Hematopoietic multipotent progenitor cell treated with erythropoietin and hydrocortisone succinate and interleukin-3 and kit ligand, for 8 days (in vitro differentiated cells): ENCODE measurements at regions not wholly inside any gene's neighbourhood (a gene's known extent, or its start where the extent isn't known, plus 50 kb on each side); places are given as distances from the start of the nearest gene placed in this dataset.
"Not testable (repeated sequence)": the region's sequence is repeated elsewhere in the genome, so short reads cannot be mapped to it uniquely, and the experiment has no call there.

Source experiments
- DNase-seq: peaks from one replicate; pipeline ENCODE4 v3.0.0-alpha.2; 2015

DNA sequence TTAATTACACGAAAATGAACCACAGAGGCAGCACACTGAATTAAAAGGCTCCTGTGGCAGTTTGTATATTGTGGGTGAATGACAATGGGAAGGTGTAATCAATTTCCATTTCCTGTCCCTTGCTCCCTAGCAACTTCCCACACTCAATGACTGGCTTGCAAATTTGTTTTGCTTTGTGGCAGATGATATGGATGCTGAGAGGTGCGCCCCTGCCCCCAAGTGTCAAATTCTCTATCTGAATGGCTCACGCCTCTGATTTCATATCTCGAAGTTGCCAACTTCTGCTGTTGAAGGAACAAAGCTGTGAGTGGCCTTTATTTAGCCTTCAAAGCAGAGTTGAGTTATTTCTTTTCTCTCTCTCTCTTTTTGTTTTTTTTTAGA is 86.0 kb downstream of the FOXD2 start:
- no peak for DNase-seq

DNA sequence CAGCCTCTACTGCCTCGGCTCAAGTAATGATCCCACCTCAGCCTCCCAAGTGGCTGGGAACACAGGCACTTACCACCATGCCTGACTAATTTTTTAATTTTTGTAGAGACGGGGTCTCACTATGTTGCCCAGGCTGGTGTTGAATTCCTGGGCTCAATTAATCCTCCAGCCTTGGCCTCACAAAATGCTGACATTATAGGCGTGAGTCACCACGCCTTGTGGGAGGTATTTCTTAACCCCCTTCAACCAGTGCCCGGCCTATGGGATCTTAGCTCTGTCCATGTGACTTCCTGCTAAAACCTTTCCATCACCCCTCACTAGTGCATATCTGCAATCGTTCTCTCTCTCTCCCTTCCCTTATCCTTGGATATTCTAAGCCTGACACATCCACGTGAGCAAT is 86.4 kb downstream of the FOXD2 start:
- no peak for DNase-seq

DNA sequence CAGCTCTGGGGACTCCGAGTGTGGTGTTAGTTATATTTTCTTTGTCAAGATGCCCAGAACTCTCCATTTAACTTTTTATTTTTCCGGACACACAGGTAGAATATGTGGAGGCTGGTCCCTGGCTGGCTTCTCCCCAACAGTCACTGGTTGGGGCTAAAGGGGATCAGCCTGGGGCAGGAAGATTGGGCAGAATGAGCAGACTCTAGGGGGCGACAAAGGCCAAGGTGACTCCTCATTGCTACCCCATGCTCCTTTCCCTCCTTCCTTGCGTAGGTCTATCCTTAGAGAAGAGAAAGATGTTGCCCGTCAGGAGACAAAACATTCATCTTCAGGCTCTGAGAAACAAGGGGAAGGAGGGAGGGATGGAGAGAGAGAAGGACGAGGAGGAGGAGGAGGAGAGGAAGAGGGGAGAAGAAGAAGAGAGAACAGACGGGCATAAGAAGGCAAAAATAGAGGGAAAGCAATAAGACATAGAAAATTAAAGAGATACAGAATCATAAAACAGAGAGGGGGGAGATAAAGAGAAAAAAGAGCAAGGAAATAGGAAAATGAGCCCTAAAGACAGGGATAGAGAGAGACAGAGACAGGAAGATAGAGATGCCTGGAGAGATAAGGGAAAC is 89.9 kb downstream of the FOXD2 start:
- DNase-seq = peak; percentile 21

DNA sequence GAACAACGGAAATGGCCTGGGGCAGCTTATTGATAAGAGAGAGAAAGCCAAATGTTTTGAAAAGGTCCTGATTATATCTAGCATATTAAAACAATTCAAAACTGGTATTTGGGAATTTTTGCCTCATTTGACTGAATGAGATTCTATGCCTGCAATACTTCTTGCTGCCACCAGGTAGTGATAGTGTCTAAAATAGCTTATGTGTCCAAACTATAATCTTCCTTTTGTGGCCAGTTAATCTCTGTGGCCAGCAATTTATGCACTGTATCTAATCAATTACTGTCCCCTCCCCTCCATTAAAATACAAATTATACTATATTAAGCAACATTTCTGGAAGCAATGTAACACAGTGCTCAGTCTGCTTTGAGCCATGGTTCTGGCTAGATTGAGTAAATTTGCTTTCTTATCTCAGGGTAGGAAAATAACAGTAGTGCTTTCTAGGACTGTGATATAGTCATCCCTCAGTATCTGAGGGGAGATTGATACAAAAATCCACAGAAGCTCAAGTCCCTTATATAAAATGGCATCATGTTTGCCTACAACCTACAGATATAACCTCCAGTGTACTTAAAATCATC is 91.8 kb downstream of the FOXD2 start:
- DNase-seq = no peak

DNA sequence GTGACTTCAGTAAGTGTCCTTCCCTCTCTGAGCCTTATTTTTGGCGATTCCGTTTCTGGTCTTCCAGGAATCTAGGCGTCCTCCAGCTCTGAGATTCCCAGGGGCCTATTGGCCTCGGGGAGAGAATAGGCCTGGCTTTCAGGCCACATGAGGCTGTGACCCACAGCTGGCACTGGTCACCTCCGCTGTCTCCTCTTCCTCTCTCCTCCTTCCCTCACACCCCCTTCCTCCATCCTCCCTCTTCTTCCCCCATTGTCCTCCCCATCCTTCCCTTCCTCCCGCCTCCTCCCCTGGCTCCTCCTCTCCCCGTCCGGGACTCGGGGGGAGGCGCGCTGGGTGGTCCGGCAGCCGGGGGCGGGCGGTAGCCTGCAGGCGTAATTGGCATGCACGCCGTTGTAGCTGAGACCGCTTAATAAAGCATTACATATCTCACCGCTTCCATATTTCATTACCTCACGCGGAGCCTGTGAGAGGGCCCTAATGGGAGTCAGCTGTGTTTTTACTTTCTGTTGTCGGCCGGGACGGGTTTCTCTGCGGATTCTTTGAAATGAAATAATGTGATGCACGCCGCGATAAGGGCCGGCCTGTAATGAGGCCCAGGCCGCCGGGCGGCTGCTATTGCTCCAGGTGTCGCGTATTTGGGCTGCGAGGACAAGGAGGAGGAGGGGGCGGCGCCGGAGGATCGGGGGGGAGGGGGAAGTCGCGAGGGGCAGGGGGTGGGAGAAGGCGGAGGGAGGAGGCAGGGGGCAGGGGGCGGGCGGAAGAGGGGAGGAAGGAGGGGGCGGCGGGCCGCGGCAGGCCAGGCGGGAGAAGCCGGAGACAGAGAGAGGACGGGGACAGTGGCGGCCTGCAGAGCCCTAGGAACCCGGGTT is 95.3 kb downstream of the FOXD2 start:
- DNase-seq = peak; percentile 14

DNA sequence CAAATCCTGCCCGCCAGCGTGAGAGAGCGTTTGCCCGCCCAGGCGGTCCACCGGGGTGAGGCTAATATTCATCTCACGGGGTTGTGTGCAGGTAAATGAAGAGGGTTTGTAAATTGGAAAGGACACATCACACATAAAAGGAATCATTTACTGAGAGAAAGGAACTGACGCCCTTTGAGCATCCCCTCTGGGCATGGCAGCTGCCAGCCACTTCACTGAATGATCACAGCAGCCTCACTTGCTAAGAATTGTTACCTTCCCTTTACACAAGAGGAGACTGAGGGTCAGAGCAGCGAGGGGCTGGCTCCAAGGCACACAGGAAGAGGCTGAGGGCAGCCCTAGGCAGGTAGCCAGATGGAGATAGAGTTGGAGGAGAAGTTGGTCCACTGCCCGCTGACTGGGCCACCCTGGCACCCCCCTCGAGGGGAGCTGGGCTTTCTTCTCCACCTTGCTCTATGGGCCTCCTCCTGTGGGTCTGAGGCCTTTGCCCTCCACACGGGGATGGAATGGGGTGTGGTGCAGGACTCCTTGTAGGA is 96.0 kb downstream of the FOXD2 start:
- DNase-seq = no peak

DNA sequence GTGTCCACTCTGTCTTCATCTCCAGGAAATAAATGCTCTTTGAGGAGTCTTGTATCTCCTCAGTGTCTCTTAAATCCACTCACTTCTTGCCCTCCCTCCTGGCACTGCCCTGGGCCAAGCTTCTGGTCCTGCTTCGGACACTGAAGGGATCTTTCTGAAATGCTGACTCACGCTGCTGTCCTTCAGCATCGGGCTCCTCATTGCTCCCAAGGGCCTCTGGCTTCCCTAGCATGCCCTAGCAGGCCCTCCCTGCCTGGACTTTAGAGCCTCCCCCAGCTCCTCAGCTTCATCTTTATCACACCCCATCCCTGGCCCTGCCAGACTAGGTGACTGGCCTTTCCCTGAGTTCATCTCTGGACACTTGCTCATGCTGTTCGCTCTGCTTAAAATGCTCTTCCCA is 96.6 kb downstream of the FOXD2 start:
- no peak for DNase-seq

DNA sequence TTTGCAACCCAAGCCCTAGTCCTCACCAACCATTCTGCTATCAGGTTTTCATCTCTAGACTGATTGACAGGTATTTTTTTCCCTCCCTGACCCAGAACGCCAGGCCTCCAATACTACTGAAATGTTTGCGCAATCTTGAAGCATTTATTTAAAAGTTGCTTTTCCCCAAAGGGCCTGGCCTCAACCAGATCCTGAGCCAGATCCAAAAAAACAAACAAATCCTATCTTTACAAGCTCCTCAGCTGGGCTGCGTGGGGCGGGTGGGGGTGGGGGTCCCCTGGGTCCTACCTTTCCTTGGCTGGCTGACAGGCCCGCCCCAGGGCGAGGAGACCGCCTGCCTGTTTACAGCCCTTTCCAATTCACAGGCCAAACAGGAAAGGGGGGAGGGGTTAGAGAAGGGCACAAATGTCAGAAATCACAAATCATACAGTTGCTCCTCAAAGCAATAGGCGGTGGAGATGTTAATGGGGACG is 98.8 kb downstream of the FOXD2 start:
- no peak for DNase-seq

DNA sequence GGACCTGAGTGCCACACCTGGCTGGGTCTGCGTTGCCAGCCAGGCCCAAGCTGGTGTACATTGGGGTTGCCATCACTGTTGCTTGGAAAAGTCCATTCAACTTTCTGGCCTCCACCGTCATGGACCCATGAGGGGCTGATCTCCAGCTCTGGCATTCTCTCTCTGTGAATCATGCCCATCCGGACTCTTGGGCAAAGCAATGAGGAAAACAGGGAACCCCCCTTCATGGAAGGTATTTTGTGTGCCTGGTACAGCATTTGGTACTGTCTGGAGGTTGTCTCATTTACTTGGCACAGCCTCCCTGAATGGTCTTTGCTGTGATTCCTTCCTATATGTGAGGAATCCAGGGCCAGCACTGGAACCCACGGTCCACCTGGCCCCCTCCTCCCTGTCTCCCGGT is 99.4 kb downstream of the FOXD2 start:
- DNase-seq = no peak

DNA sequence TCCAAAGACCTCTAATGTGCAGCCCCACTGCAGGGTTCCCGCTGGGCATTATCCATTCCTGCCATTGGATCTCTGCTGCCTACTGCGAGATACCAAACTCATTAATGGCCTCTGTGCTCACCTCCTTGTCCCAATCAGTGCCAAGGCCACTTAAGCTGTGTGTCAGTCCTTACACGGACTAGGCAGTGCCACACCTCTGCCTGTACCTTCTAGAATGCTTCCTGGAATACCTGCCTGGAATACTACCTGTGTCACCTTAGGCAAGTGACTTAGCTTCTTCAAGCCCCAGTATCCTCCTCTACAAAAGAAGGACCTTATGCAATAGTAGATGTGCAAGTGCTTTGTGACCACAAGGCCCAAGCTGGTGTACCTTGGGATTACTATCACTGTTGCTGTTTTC is 100.1 kb downstream of the FOXD2 start:
- DNase-seq = no peak

DNA sequence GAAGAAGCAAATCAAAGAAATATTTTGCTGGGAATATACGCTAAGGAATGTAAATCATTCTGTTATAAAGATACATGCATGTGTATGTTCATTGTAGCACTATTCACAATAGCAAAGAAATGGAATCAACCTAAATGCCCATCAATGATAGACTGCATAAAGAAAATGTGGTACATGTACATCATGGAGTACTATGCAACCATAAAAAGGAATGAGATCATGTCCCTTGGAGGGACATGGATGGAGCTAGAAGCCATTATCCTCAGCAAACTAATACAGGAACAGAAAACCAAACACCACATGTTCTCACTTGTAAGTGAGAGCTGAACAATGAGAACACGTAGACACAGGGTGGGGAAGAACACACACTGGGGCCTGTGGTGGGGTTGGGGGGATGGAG is 100.7 kb downstream of the FOXD2 start:
- DNase-seq = not testable (repeated sequence)

DNA sequence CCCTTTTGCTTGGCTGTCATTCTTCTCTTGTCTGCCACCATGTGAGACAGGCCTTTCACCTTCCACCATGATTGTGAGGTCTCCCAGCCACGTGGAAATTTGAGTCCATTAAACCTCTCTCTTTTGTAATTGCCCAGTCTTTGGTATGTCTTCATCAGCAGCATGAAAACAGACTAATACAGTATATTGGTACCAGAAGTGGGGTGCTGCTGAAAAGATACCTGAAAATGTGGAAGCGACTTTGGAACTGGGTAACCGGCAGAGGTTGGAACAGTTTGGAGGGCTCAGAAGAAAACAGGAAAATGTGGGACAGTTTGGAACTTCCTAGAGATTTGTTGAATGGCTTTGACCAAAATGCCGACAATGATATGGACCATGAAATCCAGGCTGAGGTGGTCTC is 103.9 kb downstream of the FOXD2 start:
- DNase-seq = not testable (repeated sequence)

DNA sequence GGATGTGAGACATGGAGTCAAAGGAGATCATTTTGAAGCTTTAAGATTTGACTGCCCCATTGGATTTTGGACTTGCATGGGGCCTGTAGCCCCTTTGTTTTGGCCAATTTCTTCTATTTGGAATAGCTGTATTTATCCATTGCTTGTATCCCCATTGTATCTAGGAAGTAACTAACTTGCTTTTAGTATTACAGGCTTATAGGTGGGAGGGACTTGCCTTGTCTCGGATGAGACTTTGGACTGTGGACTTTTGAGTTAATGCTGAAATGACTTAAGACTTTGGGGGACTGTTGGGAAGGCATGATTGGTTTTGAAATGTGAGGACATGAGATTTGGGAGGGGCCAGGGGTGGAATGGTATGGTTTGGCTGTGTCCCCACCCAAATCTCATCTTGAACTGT is 105.2 kb downstream of the FOXD2 start:
- not testable (repeated sequence) for DNase-seq

DNA sequence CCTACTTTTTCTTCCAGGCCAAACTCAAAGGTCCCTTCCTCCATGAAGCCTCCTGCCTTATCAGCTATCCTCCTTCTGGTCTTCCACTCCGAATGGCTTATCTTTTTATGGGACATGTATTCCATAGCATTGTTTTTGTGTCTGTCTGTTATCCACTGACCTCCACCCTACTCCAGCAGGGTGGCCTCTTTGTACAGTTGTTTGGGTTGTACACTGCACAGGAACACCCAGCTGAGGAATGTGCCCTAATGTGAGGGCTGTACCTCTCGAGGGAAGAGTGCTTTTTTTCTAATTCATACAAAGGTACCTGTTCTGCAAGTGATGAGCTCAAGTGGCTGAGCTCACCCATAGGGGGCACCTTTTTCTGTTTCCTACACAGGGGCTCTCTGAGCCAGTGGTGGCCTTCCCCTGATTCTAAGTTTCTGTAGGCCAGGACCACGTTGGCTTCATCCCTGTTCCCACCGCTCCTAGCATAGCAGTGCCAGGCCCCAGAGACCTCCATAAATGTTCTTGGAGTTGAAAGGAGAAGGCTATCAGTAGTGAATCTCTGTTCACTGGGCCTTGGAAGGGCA is 108.2 kb downstream of the FOXD2 start:
- DNase-seq = no peak

DNA sequence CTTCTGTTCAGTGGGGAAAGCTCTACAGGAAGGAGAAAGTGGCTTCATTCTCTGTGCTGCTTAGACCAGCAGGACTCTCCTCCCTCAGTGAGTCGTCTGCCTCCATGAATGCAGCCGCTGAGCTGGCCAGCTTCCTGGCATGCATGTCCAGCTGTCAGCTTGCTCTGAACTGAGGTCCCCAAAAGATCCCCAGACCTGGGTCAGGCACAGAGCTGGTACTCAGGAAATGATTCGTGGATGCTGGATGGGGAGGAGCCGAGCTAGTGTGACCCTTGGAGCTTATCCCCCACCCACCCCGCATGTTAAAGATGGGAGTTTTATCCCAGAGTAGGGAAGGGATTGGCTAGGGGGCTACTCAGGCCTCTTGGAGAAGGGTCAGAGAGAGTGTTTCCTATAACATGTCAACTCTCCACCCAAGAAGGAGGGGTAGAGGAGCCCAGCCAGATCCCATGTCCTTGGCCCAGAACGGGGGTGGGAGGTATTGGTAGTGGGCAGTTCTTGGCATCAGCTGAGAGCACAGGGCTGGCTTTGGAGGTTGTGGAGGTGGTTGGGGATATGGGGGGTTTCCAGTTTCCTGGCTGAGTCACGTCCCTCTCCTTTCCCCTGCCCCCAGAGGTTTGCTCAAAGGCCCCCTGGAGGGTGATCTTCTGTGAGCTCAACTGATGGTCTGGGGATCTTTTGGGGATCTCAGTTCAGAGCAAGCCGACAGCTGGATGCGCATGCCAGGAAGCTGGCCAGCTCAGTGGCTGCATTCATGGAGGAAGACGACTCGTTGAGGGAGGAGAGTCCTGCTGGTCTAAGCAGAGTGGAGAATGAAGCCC is 110.1 kb downstream of the FOXD2 start:
- DNase-seq = no peak

DNA sequence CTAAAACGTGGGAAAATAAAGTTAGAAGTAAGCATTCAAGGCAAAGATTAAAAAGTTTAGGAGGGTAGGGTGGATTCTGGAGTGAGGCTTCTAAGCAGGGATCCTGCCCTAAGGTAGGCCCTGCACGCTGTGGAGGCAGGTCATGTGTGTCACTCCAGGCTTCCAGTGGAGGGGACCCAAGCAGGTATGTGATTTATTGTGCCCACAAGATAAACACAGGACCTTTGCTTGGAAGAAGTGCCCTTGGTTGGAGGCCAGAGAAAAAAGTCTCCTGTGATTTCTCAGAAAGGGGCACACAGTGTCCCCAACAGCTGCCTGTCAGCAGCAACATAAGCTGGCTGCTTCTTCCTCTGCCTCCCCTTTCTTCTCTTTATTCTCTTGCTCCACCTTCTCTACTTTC is 110.8 kb downstream of the FOXD2 start:
- DNase-seq = no peak

DNA sequence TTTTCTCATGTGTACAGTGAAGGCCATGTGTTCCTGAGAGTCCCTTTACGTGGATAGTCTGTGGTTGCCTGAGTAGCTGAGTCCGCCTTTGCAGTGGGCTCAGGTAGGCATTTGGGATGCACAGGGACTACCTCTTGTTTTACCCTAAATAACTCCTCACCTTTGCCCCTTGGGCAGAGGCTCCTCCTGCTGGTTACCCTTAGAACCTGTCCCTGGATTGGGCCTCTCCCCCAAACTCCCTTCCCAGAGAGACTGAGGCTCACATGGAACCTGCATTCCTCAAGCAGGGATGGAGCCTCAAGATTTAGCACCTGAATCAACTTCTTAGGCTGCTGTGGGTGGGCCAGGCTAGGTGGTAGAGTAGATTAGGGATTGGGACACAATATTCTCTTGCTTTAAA is 111.7 kb downstream of the FOXD2 start:
- DNase-seq = no peak

DNA sequence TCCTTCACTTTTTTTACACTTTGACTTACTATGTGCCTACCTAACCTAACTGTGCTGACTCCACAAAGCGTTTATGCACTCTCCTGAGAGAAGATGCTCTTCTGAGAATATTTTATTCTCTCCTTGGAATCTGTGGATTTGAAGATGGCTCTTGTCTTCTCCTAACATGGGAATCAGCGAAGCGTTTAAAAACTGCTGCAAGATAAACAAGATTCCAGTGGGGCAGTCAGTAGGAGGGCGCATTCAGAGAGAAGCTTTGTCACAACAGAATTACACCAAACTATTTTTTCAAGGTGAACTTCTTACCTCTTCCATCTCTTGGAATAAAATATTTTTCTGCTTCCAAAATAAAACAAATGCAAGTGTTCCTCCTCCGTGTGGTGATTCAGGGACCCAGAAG is 113.1 kb downstream of the FOXD2 start:
- no peak for DNase-seq

DNA sequence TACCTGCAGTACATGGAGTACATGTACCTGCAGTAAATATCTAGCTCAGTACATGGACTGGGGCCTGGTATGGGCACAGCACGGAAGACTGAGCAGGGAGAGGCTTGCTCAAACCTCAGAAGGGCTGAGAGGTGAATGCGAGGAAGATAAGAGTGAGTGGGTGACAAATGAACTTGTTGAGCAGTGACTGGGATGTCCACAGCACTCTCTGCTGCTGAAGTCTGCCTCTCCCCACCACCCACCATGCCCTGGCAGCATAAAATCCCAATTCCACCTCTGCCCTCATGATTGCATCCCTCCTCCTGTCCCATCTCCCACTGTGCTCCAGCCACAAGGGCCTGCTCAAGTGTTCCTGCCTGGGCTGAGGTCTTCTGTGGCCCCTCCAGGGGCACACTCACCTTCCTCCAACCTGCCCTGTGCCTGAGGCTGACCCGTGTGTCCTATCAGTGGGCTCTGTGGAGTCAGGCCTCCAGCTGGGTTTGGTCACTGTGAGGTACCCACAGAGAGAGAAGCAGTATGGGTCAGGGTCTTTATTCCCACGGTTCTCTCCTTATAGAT is 114.2 kb downstream of the FOXD2 start:
- DNase-seq = no peak

DNA sequence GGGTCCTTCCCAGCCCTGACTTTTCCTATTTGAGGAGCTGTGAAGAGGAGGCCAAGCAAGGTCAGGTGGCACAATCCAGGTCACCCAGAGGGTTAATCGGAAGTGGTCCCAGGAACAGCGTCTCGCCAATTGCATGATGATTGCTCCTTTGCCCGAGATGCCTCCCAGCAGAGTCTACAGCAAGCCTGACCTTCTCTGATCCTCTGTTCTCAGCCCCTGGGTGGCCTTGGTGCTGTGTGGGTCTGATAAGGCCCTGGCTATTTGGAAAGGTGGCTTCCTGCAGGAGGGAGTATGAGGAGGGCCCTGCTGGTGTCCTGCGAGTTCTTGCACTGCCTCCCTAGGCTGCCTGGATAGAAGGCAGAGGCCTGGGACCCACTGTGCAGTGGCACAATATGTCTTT is 116.2 kb downstream of the FOXD2 start:
- DNase-seq = no peak

DNA sequence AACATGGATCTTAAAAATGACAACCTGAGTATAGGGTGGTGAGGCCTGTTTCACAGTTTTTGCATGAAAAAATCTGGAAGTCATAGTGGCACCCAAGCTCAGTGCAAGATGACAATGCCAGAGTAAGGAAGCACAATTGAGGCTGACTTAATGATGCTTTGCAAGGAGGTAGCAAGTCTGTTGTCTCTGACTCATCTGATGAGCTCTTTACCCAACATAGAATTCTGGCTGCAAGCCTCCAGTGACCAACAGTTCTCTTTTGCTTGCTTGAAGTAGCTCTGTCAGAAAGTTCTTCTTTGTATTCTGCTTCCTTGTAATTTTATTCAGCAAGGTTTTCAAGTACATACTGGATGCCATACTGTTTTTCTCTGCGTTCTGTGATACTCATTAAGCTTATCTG is 117.1 kb downstream of the FOXD2 start:
- no peak for DNase-seq

DNA sequence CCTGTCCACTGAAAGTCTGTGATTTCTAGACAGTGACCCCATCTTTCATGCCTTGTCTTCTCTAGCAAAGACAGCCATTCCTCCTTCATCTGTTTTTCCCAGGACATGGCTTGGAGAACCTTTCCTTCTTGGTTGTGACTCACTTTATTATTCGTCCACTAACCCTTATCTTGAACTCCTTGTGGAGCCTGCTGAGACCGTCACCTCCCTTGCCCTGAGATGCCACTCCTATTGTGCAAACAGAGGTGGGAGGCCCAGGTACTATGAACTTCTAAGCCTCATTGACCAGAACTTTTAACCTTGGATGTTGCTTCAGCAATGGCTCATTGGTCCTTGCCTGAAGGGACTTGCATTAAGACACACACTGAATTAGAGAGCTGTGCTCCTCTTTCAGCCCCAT is 117.5 kb downstream of the FOXD2 start:
- DNase-seq = no peak
